Stimulated activated CD8-positive, alpha-beta memory T cell treated with anti-CD3 and anti-CD28 coated beads, Interleukin-7, amount 100 ng/mL, for 48 hours (primary cell): ENCODE measurements at regions not wholly inside any gene's neighbourhood (a gene's known extent, or its start where the extent isn't known, plus 50 kb on each side); places are given as distances from the start of the nearest gene placed in this dataset.

Source experiments
- DNase-seq, 2 donors: peaks; one replicate each; pipeline ENCODE4 v3.0.0-alpha.2; 2020; ENCODE audit warnings: low read depth in 1 of 2; ENCODE audit errors: extremely low read depth in 1 of 2

- DNase-seq = no peak
Observed at GRCh38 chr13:30108216-30108912, 199.0 kb downstream of the KATNAL1 start.

GRCh38 chr13:30107521-30108136 is 199.7 kb downstream of the KATNAL1 start:
- DNase-seq = no peak

- DNase-seq = no peak
Observed at GRCh38 chr13:30107121-30107520, 200.2 kb downstream of the KATNAL1 start.

- no peak for DNase-seq
Observed at GRCh38 chr13:30105381-30105780, 202.0 kb downstream of the KATNAL1 start.

GRCh38 chr13:30103161-30103840 is 204.1 kb downstream of the KATNAL1 start:
- no peak for DNase-seq

GRCh38 chr13:30100226-30100625 is 207.1 kb downstream of the KATNAL1 start:
- no peak for DNase-seq

GRCh38 chr13:30097701-30098100 is 209.7 kb downstream of the KATNAL1 start:
- no peak for DNase-seq

- no peak for DNase-seq
Observed at GRCh38 chr13:30097089-30097488, 210.3 kb downstream of the KATNAL1 start.

- DNase-seq = no peak
Observed at GRCh38 chr13:30094015-30094414, 213.3 kb downstream of the KATNAL1 start.

GRCh38 chr13:30093236-30093635 is 214.1 kb downstream of the KATNAL1 start:
- DNase-seq = no peak

- DNase-seq = no peak
Observed at GRCh38 chr13:30091691-30092090, 215.7 kb downstream of the KATNAL1 start.

- DNase-seq = no peak
Observed at GRCh38 chr13:30091035-30091434, 216.3 kb downstream of the KATNAL1 start.

- no peak for DNase-seq
Observed at GRCh38 chr13:30088312-30088855, 219.0 kb downstream of the KATNAL1 start.

GRCh38 chr13:30085087-30085486 is 222.3 kb downstream of the KATNAL1 start:
- DNase-seq = no peak

- DNase-seq = no peak
Observed at GRCh38 chr13:30082391-30082790, 225.0 kb downstream of the KATNAL1 start.

- no peak for DNase-seq
Observed at GRCh38 chr13:30081331-30081730, 226.0 kb downstream of the KATNAL1 start.

GRCh38 chr13:30079501-30079900 is 227.8 kb downstream of the KATNAL1 start:
- DNase-seq = no peak

- no peak for DNase-seq
Observed at GRCh38 chr13:30078059-30078458, 227.6 kb upstream of the UBL3 start.

GRCh38 chr13:30077240-30077735 is 226.9 kb upstream of the UBL3 start:
- no peak for DNase-seq

GRCh38 chr13:30074955-30075614 is 224.7 kb upstream of the UBL3 start:
- DNase-seq = no peak

GRCh38 chr13:30074431-30074830 is 224.0 kb upstream of the UBL3 start:
- no peak for DNase-seq
